Bronchial epithelial cell (primary cell): ENCODE measurements at regions not wholly inside any gene's neighbourhood (a gene's known extent, or its start where the extent isn't known, plus 50 kb on each side); places are given as distances from the start of the nearest gene placed in this dataset.

Experiments
- DNase-seq: peaks from one replicate; pipeline ENCODE4 v3.0.0-alpha.2; 2010; ENCODE audit warnings: low read depth
- FAIRE-seq: peaks from 2 replicates; lab custom pipeline; 2011; peaks lifted over from hg19 to GRCh38; lab: Jason Lieb, UNC
- H3K27me3 ChIP-seq: 2 replicates; pipeline ENCODE4 v1.5.1; 2011; ENCODE audit warnings: low read length; ENCODE audit not compliant: control insufficient read depth, insufficient read depth
- H3K36me3 ChIP-seq: 2 replicates; pipeline ENCODE4 v1.5.1; 2011; ENCODE audit warnings: low read length; ENCODE audit not compliant: control insufficient read depth, insufficient read depth
- H3K4me3 ChIP-seq: 2 replicates; pipeline ENCODE4 v1.5.1; 2011; ENCODE audit warnings: mild to moderate bottlenecking, low read depth, low read length, control low read depth
- CTCF ChIP-seq: IDR thresholded peaks from 2 replicates; pipeline ENCODE4 v1.5.1; 2011; ENCODE audit warnings: mild to moderate bottlenecking, moderate library complexity, low read length, control low read depth, inconsistent platforms; ENCODE audit not compliant: insufficient read depth, severe bottlenecking

- H3K27me3 ChIP-seq, result no peaks in the 10 kb centered on the region
- FAIRE-seq (no peak), DNase-seq (no peak)
- no peaks in the 10 kb centered on the region for H3K36me3 ChIP-seq
- no peak for TF ChIP-seq CTCF
- H3K4me3 ChIP-seq, result no peak overlapping the region
These were observed 140.4 kb upstream of the CA10 start for GRCh38 chr17:52298881-52299280.

GRCh38 chr17:52297230-52298010 lies 138.9 kb upstream of the CA10 start:
- FAIRE-seq, result no peak
- no peaks in the 10 kb centered on the region for H3K36me3 ChIP-seq
- H3K27me3 ChIP-seq, result no peaks in the 10 kb centered on the region
- peak; percentile 34 for TF ChIP-seq CTCF
- DNase-seq, result peak; percentile 49
- no peak overlapping the region for H3K4me3 ChIP-seq

- no peak for TF ChIP-seq CTCF
- FAIRE-seq (no peak), DNase-seq (no peak)
- H3K27me3 ChIP-seq, result no peaks in the 10 kb centered on the region
- H3K4me3 ChIP-seq, result no peak overlapping the region
- no peaks in the 10 kb centered on the region for H3K36me3 ChIP-seq
These were observed 135.8 kb upstream of the CA10 start for GRCh38 chr17:52294301-52294700.

- TF ChIP-seq CTCF, result no peak
- no peak for FAIRE-seq
- H3K27me3 ChIP-seq, result no peaks in the 10 kb centered on the region
These were observed 129.1 kb upstream of the CA10 start for GRCh38 chr17:52287611-52288010.

GRCh38 chr17:52283872-52284271 lies 125.4 kb upstream of the CA10 start:
- Histone ChIP-seq H3K36me3 (no peaks in the 10 kb centered on the region), H3K27me3 (no peaks in the 10 kb centered on the region), H3K4me3 (no peak overlapping the region)
- DNase-seq (no peak), FAIRE-seq (no peak)
- no peak for TF ChIP-seq CTCF

More at GRCh38 chr17:52287611-52288010, 129.1 kb upstream of the CA10 start:
- Histone ChIP-seq H3K36me3 (no peaks in the 10 kb centered on the region), H3K4me3 (no peak overlapping the region)
- DNase-seq, result no peak
